WERI-Rb-1 (cell line): ENCODE measurements at regions not wholly inside any gene's neighbourhood (a gene's known extent, or its start where the extent isn't known, plus 50 kb on each side); places are given as distances from the start of the nearest gene placed in this dataset.

ENCODE experiments used
- DNase-seq: peaks from one replicate; pipeline ENCODE4 v3.0.0-alpha.2; 2020
- H3K27ac ChIP-seq: fragments of 250-450 bp; sonication (Bioruptor Pico); 2 replicates; pipeline ENCODE4 v1.5.1; 2020; ENCODE audit warnings: mild to moderate bottlenecking, moderate library complexity
- H3K27me3 ChIP-seq: fragments of 250-450 bp; sonication (Bioruptor Pico); 2 replicates; pipeline ENCODE4 v1.5.1; 2021; ENCODE audit warnings: mild to moderate bottlenecking, low read depth, moderate library complexity; ENCODE audit not compliant: insufficient read depth, severe bottlenecking
- H3K36me3 ChIP-seq: fragments of 250-450 bp; sonication (Bioruptor Pico); 2 replicates; pipeline ENCODE4 v1.5.1; 2020; ENCODE audit warnings: mild to moderate bottlenecking, moderate library complexity
- H3K4me3 ChIP-seq: 2 replicates; pipeline ENCODE4 v1.5.1; 2011; ENCODE audit warnings: low read depth, mild to moderate bottlenecking, control low read depth, low read length
- H3K9me3 ChIP-seq: fragments of 250-450 bp; sonication (Bioruptor Pico); 2 replicates; pipeline ENCODE4 v1.5.1; 2021; ENCODE audit warnings: mild to moderate bottlenecking, moderate library complexity; ENCODE audit not compliant: severe bottlenecking
- CTCF ChIP-seq: IDR thresholded peaks from 2 replicates; pipeline ENCODE4 v1.5.1; 2011; ENCODE audit warnings: low read depth, mild to moderate bottlenecking, control low read depth, inconsistent platforms, low read length

GRCh38 chr9:6098431-6098830 is 83.0 kb upstream of the RANBP6 start:
- TF ChIP-seq CTCF, result no peak
- Histone ChIP-seq H3K27me3 (no peaks in the 10 kb centered on the region), H3K36me3 (no peaks in the 10 kb centered on the region), H3K4me3 (no peak overlapping the region), H3K9me3 (peaks cover 4% of the 10 kb centered on the region), H3K27ac (no peak overlapping the region)
- no peak for DNase-seq

GRCh38 chr9:6096821-6097220 is 81.4 kb upstream of the RANBP6 start:
- H3K36me3 ChIP-seq, result no peaks in the 10 kb centered on the region
- H3K27me3 ChIP-seq, result no peaks in the 10 kb centered on the region
- peaks cover 4% of the 10 kb centered on the region for H3K9me3 ChIP-seq
- TF ChIP-seq CTCF, result no peak
- H3K27ac ChIP-seq, result no peak overlapping the region
- DNase-seq, result no peak
- H3K4me3 ChIP-seq, result no peak overlapping the region

GRCh38 chr9:6090277-6091210 is 75.1 kb upstream of the RANBP6 start:
- no peaks in the 10 kb centered on the region for H3K27me3 ChIP-seq
- H3K36me3 ChIP-seq, result no peaks in the 10 kb centered on the region
- H3K4me3 ChIP-seq, result no peak overlapping the region
- no peak for DNase-seq
- H3K27ac ChIP-seq, result no peak overlapping the region
- peaks cover 4% of the 10 kb centered on the region for H3K9me3 ChIP-seq
- no peak for TF ChIP-seq CTCF

- Histone ChIP-seq H3K27ac (no peak overlapping the region), H3K4me3 (no peak overlapping the region), H3K27me3 (no peaks in the 10 kb centered on the region), H3K36me3 (no peaks in the 10 kb centered on the region), H3K9me3 (no peaks in the 10 kb centered on the region)
- no peak for TF ChIP-seq CTCF
- DNase-seq, result no peak
Observed at GRCh38 chr9:6089300-6089699, 73.9 kb upstream of the RANBP6 start.

GRCh38 chr9:6086006-6086655 is 70.7 kb upstream of the RANBP6 start:
- Histone ChIP-seq H3K4me3 (no peak overlapping the region), H3K36me3 (no peaks in the 10 kb centered on the region), H3K27me3 (no peaks in the 10 kb centered on the region), H3K9me3 (no peaks in the 10 kb centered on the region), H3K27ac (no peak overlapping the region)
- no peak for DNase-seq
- TF ChIP-seq CTCF, result no peak
